Activated CD4-positive, alpha-beta T cell treated with anti-CD3 and anti-CD28 coated beads for 24 hours (primary cell): ENCODE measurements at regions not wholly inside any gene's neighbourhood (a gene's known extent, or its start where the extent isn't known, plus 50 kb on each side); places are given as distances from the start of the nearest gene placed in this dataset.
"Not testable (repeated sequence)": the region's sequence is repeated elsewhere in the genome, so short reads cannot be mapped to it uniquely, and the experiment has no call there.

Source experiments
- DNase-seq, 2 donors: peaks; one replicate each; pipeline ENCODE4 v3.0.0-alpha.2; 2020; ENCODE audit warnings: low read depth in 2 of 2

- no peak for DNase-seq
These were observed 113.8 kb downstream of the ADRA2C start for GRCh38 chr4:3879681-3880614.

GRCh38 chr4:3880615-3881120 lies 114.5 kb downstream of the ADRA2C start:
- DNase-seq = peak; percentile 64 to 66

GRCh38 chr4:3882316-3882885 lies 116.2 kb downstream of the ADRA2C start:
- not testable (repeated sequence) for DNase-seq

GRCh38 chr4:3884261-3884660 lies 118.1 kb downstream of the ADRA2C start:
- DNase-seq = not testable (repeated sequence)

GRCh38 chr4:3893590-3893989 lies 127.4 kb downstream of the ADRA2C start:
- not testable (repeated sequence) for DNase-seq

GRCh38 chr4:3894086-3894959 lies 128.1 kb downstream of the ADRA2C start:
- not testable (repeated sequence) for DNase-seq

- DNase-seq = no peak
These were observed 130.3 kb downstream of the ADRA2C start for GRCh38 chr4:3896441-3896840.

- not testable (repeated sequence) for DNase-seq
These were observed 130.8 kb downstream of the ADRA2C start for GRCh38 chr4:3896871-3897578.

- DNase-seq = no peak
These were observed 131.9 kb downstream of the ADRA2C start for GRCh38 chr4:3898098-3898497.

GRCh38 chr4:3898928-3899327 lies 132.7 kb downstream of the ADRA2C start:
- not testable (repeated sequence) for DNase-seq

- DNase-seq = not testable (repeated sequence)
These were observed 138.2 kb downstream of the ADRA2C start for GRCh38 chr4:3904264-3904955.

GRCh38 chr4:3909616-3910015 lies 143.4 kb downstream of the ADRA2C start:
- DNase-seq = not testable (repeated sequence)

GRCh38 chr4:3910161-3910950 lies 144.2 kb downstream of the ADRA2C start:
- not testable (repeated sequence) for DNase-seq

GRCh38 chr4:3911252-3911856 lies 145.2 kb downstream of the ADRA2C start:
- no peak for DNase-seq

GRCh38 chr4:3914511-3914910 lies 148.3 kb downstream of the ADRA2C start:
- DNase-seq = not testable (repeated sequence)

- not testable (repeated sequence) for DNase-seq
These were observed 153.3 kb downstream of the ADRA2C start for GRCh38 chr4:3919509-3919908.

- not testable (repeated sequence) for DNase-seq
These were observed 155.7 kb downstream of the ADRA2C start for GRCh38 chr4:3921902-3922301.

GRCh38 chr4:3925841-3926240 lies 159.7 kb downstream of the ADRA2C start:
- DNase-seq = not testable (repeated sequence)

- DNase-seq = not testable (repeated sequence)
These were observed 160.1 kb downstream of the ADRA2C start for GRCh38 chr4:3926271-3926670.
